ENCODE measurements at regions not wholly inside any gene's neighbourhood (a gene's known extent, or its start where the extent isn't known, plus 50 kb on each side); places are given as distances from the start of the nearest gene placed in this dataset.

- no peak for TF ChIP-seq CTCF (conservative IDR thresholded peaks at IDR 0.05; ENCODE audit: control insufficient read depth, insufficient read depth, low read depth, low read length)
- no peak for DNase-seq (ENCODE audit: low read depth)
- H3K4me3 ChIP-seq (ENCODE audit: control insufficient read depth, low read depth, low read length) = no peak overlapping the region
These were observed 325.7 kb downstream of the TGFB2 start for GRCh38 chr1:218670875-218671274.

GRCh38 chr1:218671573-218671972 is 326.4 kb downstream of the TGFB2 start:
- TF ChIP-seq CTCF (conservative IDR thresholded peaks at IDR 0.05; ENCODE audit: control insufficient read depth, insufficient read depth, low read depth, low read length) = no peak

GRCh38 chr1:218673170-218673569 is 328.0 kb downstream of the TGFB2 start:
- DNase-seq (ENCODE audit: low read depth) = no peak
- TF ChIP-seq CTCF (conservative IDR thresholded peaks at IDR 0.05; ENCODE audit: control insufficient read depth, insufficient read depth, low read depth, low read length) = no peak

More at GRCh38 chr1:218671573-218671972, 326.4 kb downstream of the TGFB2 start:
- peak; percentile 39 for DNase-seq (ENCODE audit: low read depth)
- H3K4me3 ChIP-seq (ENCODE audit: control insufficient read depth, low read depth, low read length) = no peak overlapping the region

GRCh38 chr1:218674280-218674773 is 329.2 kb downstream of the TGFB2 start:
- DNase-seq (ENCODE audit: low read depth) = peak; percentile 48
- no peak for TF ChIP-seq CTCF (conservative IDR thresholded peaks at IDR 0.05; ENCODE audit: control insufficient read depth, insufficient read depth, low read depth, low read length)
- no peak overlapping the region for H3K4me3 ChIP-seq (ENCODE audit: control insufficient read depth, low read depth, low read length)

More at GRCh38 chr1:218673170-218673569, 328.0 kb downstream of the TGFB2 start:
- H3K4me3 ChIP-seq (ENCODE audit: control insufficient read depth, low read depth, low read length) = no peak overlapping the region

GRCh38 chr1:218677026-218677425 is 331.9 kb downstream of the TGFB2 start:
- no peak overlapping the region for H3K4me3 ChIP-seq (ENCODE audit: control insufficient read depth, low read depth, low read length)
- TF ChIP-seq CTCF (conservative IDR thresholded peaks at IDR 0.05; ENCODE audit: control insufficient read depth, insufficient read depth, low read depth, low read length) = no peak
- no peak for DNase-seq (ENCODE audit: low read depth)

- no peak overlapping the region for H3K4me3 ChIP-seq (ENCODE audit: control insufficient read depth, low read depth, low read length)
- TF ChIP-seq CTCF (conservative IDR thresholded peaks at IDR 0.05; ENCODE audit: control insufficient read depth, insufficient read depth, low read depth, low read length) = no peak
- no peak for DNase-seq (ENCODE audit: low read depth)
These were observed 334.3 kb downstream of the TGFB2 start for GRCh38 chr1:218679391-218679790.

Measured in fibroblast of mammary gland (primary cell).